A673 (cell line): ENCODE measurements at regions not wholly inside any gene's neighbourhood (a gene's known extent, or its start where the extent isn't known, plus 50 kb on each side); places are given as distances from the start of the nearest gene placed in this dataset.
A peak's percentile ranks its signal among the peaks of the same experiment; 100 is the strongest.

Experiments
- BruUV-seq: library from RNA; stranded (reverse); fragments of 400-500 nt; replicated peaks from 2 replicates; lab custom pipeline; 2021; lab: Mats Ljungman, UMichigan
- CTCF ChIA-PET: fragments of 300-600 bp; sonication (Branson Sonifier 250); formaldehyde crosslinking; loops from one replicate; lab custom pipeline; 2022; ENCODE audit warnings: antibody characterized with exemption; lab: Charles Lee
- POLR2A ChIA-PET: fragments of 300-600 bp; sonication (Branson Sonifier 250); formaldehyde crosslinking; loops from one replicate; lab custom pipeline; 2022; ENCODE audit warnings: antibody characterized with exemption; ENCODE audit not compliant: low non-redundant PET; lab: Charles Lee
- DNase-seq: peaks from one replicate; pipeline ENCODE4 v3.0.0-alpha.2; 2015; ENCODE audit warnings: low spot score
- H3K27ac ChIP-seq: fragments of 200-600 bp; sonication (generic); 2 replicates; pipeline ENCODE4 v1.5.1; 2016; ENCODE audit warnings: mixed run types, low read depth, mild to moderate bottlenecking, mixed read lengths, antibody characterized with exemption, low read length; ENCODE audit not compliant: poor library complexity, severe bottlenecking
- H3K27me3 ChIP-seq: fragments of 200-600 bp; sonication (generic); replicated peaks from 2 replicates; pipeline ENCODE4 v1.6.1; 2017; ENCODE audit warnings: mixed run types, low read depth, mild to moderate bottlenecking, mixed read lengths, antibody characterized with exemption, low read length; ENCODE audit not compliant: insufficient read depth, poor library complexity
- H3K36me3 ChIP-seq: fragments of 200-600 bp; sonication (generic); 2 replicates; pipeline ENCODE4 v1.6.1; 2016; ENCODE audit warnings: mixed run types, mild to moderate bottlenecking, mixed read lengths, antibody characterized with exemption, low read length; ENCODE audit not compliant: insufficient read depth, poor library complexity, severe bottlenecking
- H3K4me1 ChIP-seq: fragments of 200-600 bp; sonication (generic); 2 replicates; pipeline ENCODE4 v1.6.1; 2017; ENCODE audit warnings: mixed run types, mild to moderate bottlenecking, mixed read lengths, antibody characterized with exemption, low read length; ENCODE audit not compliant: insufficient read depth, poor library complexity, severe bottlenecking
- H3K4me3 ChIP-seq: fragments of 200-600 bp; sonication (generic); 2 replicates; pipeline ENCODE4 v1.5.1; 2016; ENCODE audit warnings: low read depth, mixed run types, mild to moderate bottlenecking, mixed read lengths, low read length; ENCODE audit not compliant: poor library complexity, severe bottlenecking
- H3K9me3 ChIP-seq: fragments of 200-600 bp; sonication (generic); 2 replicates; pipeline ENCODE4 v1.6.1; 2016; ENCODE audit warnings: mixed run types, low read depth, mild to moderate bottlenecking, mixed read lengths, antibody characterized with exemption, low read length; ENCODE audit not compliant: poor library complexity, severe bottlenecking
- EZH2 ChIP-seq: fragments of 200-600 bp; sonication (generic); IDR thresholded peaks from 2 replicates; pipeline ENCODE4 v1.6.1; 2017; ENCODE audit warnings: borderline replicate concordance, low read depth, mild to moderate bottlenecking, mixed read lengths, antibody characterized with exemption, low read length; ENCODE audit not compliant: poor library complexity, severe bottlenecking
- intact Hi-C: fragments of 100-400 bp; cut with micrococcal nuclease; formaldehyde crosslinking; loops from one replicate; pipeline ENCODE4 v1.10.0; 2022; ENCODE audit not compliant: unreplicated experiment
- TF ChIP-seq, protein P1 (sequence below): fragments of 300-800, 200-600 bp; sonication (generic); conservative IDR thresholded peaks from 2 replicates; pipeline ENCODE4 v1.5.1; 2017; ENCODE audit warnings: low read depth, mild to moderate bottlenecking, antibody characterized with exemption, low read length, moderate library complexity, mixed read lengths

DNA sequence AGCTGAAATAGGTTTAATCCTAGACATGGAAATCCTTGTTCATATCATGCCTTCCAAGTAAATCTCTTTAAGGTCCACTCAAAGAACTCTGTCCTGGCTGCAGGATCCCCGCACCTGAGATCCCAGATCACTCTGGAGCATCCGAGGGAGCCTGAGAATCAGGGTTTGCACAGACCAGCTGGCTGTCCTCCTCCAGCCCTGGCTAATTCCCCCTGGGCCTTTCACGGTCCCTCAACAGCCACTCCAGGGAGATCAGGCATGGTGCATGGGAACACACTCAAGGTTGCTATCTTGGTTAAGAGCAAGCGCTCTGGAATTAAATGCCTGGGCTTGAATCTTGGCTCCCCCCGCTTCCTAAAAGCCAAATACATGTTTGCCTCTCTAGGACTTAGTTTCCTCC lies 130.8 kb downstream of the IRS2 start:
- Histone ChIP-seq H3K9me3 (no peaks in the 10 kb centered on the region), H3K27ac (peak overlapping the region; percentile 94), H3K4me1 (peaks cover 67% of the 10 kb centered on the region), H3K27me3 (no peaks in the 10 kb centered on the region), H3K4me3 (no peak overlapping the region), H3K36me3 (no peaks in the 10 kb centered on the region)
- CTCF ChIA-PET = no interaction called here
- DNase-seq = peak; percentile 55
- POLR2A ChIA-PET = no interaction called here
- intact Hi-C loops = no loop called here
- TF ChIP-seq, protein P1, sequence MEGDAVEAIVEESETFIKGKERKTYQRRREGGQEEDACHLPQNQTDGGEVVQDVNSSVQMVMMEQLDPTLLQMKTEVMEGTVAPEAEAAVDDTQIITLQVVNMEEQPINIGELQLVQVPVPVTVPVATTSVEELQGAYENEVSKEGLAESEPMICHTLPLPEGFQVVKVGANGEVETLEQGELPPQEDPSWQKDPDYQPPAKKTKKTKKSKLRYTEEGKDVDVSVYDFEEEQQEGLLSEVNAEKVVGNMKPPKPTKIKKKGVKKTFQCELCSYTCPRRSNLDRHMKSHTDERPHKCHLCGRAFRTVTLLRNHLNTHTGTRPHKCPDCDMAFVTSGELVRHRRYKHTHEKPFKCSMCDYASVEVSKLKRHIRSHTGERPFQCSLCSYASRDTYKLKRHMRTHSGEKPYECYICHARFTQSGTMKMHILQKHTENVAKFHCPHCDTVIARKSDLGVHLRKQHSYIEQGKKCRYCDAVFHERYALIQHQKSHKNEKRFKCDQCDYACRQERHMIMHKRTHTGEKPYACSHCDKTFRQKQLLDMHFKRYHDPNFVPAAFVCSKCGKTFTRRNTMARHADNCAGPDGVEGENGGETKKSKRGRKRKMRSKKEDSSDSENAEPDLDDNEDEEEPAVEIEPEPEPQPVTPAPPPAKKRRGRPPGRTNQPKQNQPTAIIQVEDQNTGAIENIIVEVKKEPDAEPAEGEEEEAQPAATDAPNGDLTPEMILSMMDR = no peak
- no peak for TF ChIP-seq EZH2
- BruUV-seq = no TSS peak

DNA sequence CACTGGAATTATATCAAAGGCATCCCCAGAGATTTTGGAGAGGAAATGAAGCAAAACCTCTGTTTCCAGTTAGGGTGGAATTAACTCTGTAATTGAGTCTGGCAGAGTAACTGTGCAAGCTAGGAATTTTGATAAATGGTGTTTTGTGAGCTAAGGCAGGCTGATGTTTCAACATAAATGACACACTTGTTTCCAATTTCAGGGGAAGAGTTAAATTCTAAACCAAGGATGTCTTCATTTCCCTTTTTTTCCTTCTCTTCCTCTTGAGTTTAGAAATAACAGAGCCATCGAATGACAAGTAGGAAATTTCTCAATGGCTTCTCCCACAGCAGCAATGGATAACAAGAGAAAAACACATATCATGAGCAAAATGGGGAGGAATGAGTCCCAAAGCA lies 131.2 kb downstream of the IRS2 start:
- intact Hi-C loops = no loop called here
- H3K4me1 ChIP-seq = peaks cover 67% of the 10 kb centered on the region
- TF ChIP-seq EZH2 = no peak
- TF ChIP-seq, protein P1 = no peak
- no peak overlapping the region for H3K4me3 ChIP-seq
- no peaks in the 10 kb centered on the region for H3K27me3 ChIP-seq
- no TSS peak for BruUV-seq
- POLR2A ChIA-PET = interaction anchor here (0.7 kb wide), 1 partner anchor 503 kb away, joined by 3 read pairs; no protein-coding TSS in a partner anchor
- H3K9me3 ChIP-seq = no peaks in the 10 kb centered on the region
- H3K36me3 ChIP-seq = no peaks in the 10 kb centered on the region
- DNase-seq = peak; percentile 92
- peak overlapping the region; percentile 94 for H3K27ac ChIP-seq
- CTCF ChIA-PET = no interaction called here

DNA sequence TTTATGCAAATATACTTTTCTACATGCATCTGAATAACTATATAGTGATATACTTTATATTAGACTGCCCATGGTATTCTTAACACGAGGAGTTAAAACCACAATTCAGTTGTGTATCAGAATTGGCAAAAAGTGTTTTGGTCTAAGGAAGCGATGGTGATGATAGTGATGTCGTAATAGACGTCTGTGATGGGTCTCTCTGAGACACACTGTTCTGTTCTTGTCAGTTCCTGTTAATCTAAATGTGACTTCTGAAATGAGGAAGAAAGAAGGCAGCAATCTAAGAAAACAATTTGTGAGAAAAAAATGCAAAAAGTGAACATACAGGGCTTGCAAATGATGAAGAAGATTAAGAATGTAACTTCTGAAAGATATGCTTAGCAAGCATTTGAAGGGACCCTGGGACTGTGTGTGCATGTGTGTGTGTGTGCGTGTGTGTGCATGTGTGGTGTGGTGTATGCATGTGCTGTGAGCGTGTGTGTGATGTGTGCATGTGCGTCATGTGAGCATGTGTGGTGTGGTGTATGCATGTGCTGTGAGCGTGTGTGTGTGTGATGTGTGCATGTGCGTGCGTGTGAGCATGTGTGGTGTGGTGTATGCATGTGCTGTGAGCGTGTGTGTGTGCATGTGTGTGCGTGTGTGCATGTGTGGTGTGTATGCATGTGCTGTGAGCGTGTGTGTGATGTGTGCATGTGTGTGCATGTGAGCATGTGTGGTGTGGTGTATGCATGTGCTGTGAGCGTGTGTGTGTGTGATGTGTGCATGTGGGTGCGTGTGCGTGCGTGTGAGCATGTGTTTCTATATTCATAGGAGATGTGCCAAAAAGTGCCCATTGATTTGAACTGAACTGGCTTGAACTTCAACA lies 131.8 kb downstream of the IRS2 start:
- H3K9me3 ChIP-seq = no peaks in the 10 kb centered on the region
- POLR2A ChIA-PET = interaction anchor here (0.7 kb wide), 1 partner anchor 503 kb away, joined by 3 read pairs; no protein-coding TSS in a partner anchor

More for the DNA sequence above, 131.8 kb downstream of the IRS2 start:
- TF ChIP-seq, protein P1 = no peak
- no peak for TF ChIP-seq EZH2
- peak; percentile 63 for DNase-seq
- intact Hi-C loops = loop anchor here (5.0 kb wide), 2 partner anchors 128 to 692 kb away; no protein-coding TSS in a partner anchor
- Histone ChIP-seq H3K4me3 (no peak overlapping the region), H3K27me3 (no peaks in the 10 kb centered on the region), H3K27ac (peak overlapping the region; percentile 94), H3K4me1 (peaks cover 67% of the 10 kb centered on the region), H3K36me3 (no peaks in the 10 kb centered on the region)
- BruUV-seq = no TSS peak
- CTCF ChIA-PET = no interaction called here
